ENCODE measurements at regions not wholly inside any gene's neighbourhood (a gene's known extent, or its start where the extent isn't known, plus 50 kb on each side); places are given as distances from the start of the nearest gene placed in this dataset.

- H3K36me3 ChIP-seq (ENCODE audit: insufficient read depth, low read length) = no peaks in the 10 kb centered on the region
- no peak overlapping the region for H3K9ac ChIP-seq (ENCODE audit: low read depth, low read length)
- no peak overlapping the region for H3K27ac ChIP-seq (ENCODE audit: low read length)
- no peak overlapping the region for H2AFZ ChIP-seq (ENCODE audit: low read depth, low read length)
- H4K20me1 ChIP-seq (ENCODE audit: insufficient read depth, low read length) = no peaks in the 10 kb centered on the region
- H3K79me2 ChIP-seq (ENCODE audit: insufficient read depth, low read length) = no peaks in the 10 kb centered on the region
- H3K4me3 ChIP-seq (ENCODE audit: low read depth in 1 of 2, low read length in 2 of 2) = no peak overlapping the region
- TF ChIP-seq EZH2 (IDR thresholded peaks at IDR 0.05; ENCODE audit: borderline replicate concordance, low read depth, low read length, severe bottlenecking) (no peak), CTCF (IDR thresholded peaks at IDR 0.05; ENCODE audit: borderline replicate concordance, extremely low read depth, low read length, poor library complexity, severe bottlenecking) (no peak)
- no peaks in the 10 kb centered on the region for H3K9me3 ChIP-seq (ENCODE audit: insufficient read depth, low read length, severe bottlenecking)
- DNase-seq (no peak), ATAC-seq (ENCODE audit: insufficient read depth, low read depth) (no peak)
- H3K4me2 ChIP-seq (ENCODE audit: insufficient read depth, low read length) = no peak overlapping the region
- no peaks in the 10 kb centered on the region for H3K4me1 ChIP-seq (ENCODE audit: insufficient read depth, low read length)
- peaks cover 4% of the 10 kb centered on the region for H3K27me3 ChIP-seq (ENCODE audit: insufficient read depth, low read length, poor library complexity)
These were observed 228.0 kb downstream of the ETAA1 start for GRCh38 chr2:67625178-67625577.

- H3K4me3 ChIP-seq (ENCODE audit: low read depth in 1 of 2, low read length in 2 of 2) = no peak overlapping the region
- H3K36me3 ChIP-seq (ENCODE audit: insufficient read depth, low read length) = no peaks in the 10 kb centered on the region
- no peak overlapping the region for H3K4me2 ChIP-seq (ENCODE audit: insufficient read depth, low read length)
- no peaks in the 10 kb centered on the region for H3K4me1 ChIP-seq (ENCODE audit: insufficient read depth, low read length)
- H4K20me1 ChIP-seq (ENCODE audit: insufficient read depth, low read length) = no peaks in the 10 kb centered on the region
- H3K9ac ChIP-seq (ENCODE audit: low read depth, low read length) = no peak overlapping the region
- H3K27me3 ChIP-seq (ENCODE audit: insufficient read depth, low read length, poor library complexity) = peaks cover 4% of the 10 kb centered on the region
- no peak overlapping the region for H3K27ac ChIP-seq (ENCODE audit: low read length)
- H3K9me3 ChIP-seq (ENCODE audit: insufficient read depth, low read length, severe bottlenecking) = no peaks in the 10 kb centered on the region
- no peak overlapping the region for H2AFZ ChIP-seq (ENCODE audit: low read depth, low read length)
- ATAC-seq (ENCODE audit: insufficient read depth, low read depth) (no peak), DNase-seq (no peak)
- TF ChIP-seq EZH2 (IDR thresholded peaks at IDR 0.05; ENCODE audit: borderline replicate concordance, low read depth, low read length, severe bottlenecking) (no peak), CTCF (IDR thresholded peaks at IDR 0.05; ENCODE audit: borderline replicate concordance, extremely low read depth, low read length, poor library complexity, severe bottlenecking) (no peak)
- no peaks in the 10 kb centered on the region for H3K79me2 ChIP-seq (ENCODE audit: insufficient read depth, low read length)
These were observed 228.8 kb downstream of the ETAA1 start for GRCh38 chr2:67625690-67626475.

- DNase-seq = no peak
These were observed 229.5 kb downstream of the ETAA1 start for GRCh38 chr2:67626656-67627055.

More at GRCh38 chr2:67626656-67627055, 229.5 kb downstream of the ETAA1 start:
- ATAC-seq (ENCODE audit: insufficient read depth, low read depth) = no peak
- Histone ChIP-seq H3K27ac (ENCODE audit: low read length) (no peak overlapping the region), H3K9me3 (ENCODE audit: insufficient read depth, low read length, severe bottlenecking) (no peaks in the 10 kb centered on the region), H2AFZ (ENCODE audit: low read depth, low read length) (no peak overlapping the region), H3K4me2 (ENCODE audit: insufficient read depth, low read length) (no peak overlapping the region), H3K9ac (ENCODE audit: low read depth, low read length) (no peak overlapping the region), H3K4me1 (ENCODE audit: insufficient read depth, low read length) (no peaks in the 10 kb centered on the region), H3K79me2 (ENCODE audit: insufficient read depth, low read length) (no peaks in the 10 kb centered on the region), H3K36me3 (ENCODE audit: insufficient read depth, low read length) (no peaks in the 10 kb centered on the region), H4K20me1 (ENCODE audit: insufficient read depth, low read length) (no peaks in the 10 kb centered on the region), H3K27me3 (ENCODE audit: insufficient read depth, low read length, poor library complexity) (peaks cover 2% of the 10 kb centered on the region), H3K4me3 (ENCODE audit: low read depth in 1 of 2, low read length in 2 of 2) (no peak overlapping the region)
- TF ChIP-seq EZH2 (IDR thresholded peaks at IDR 0.05; ENCODE audit: borderline replicate concordance, low read depth, low read length, severe bottlenecking) = no peak
- TF ChIP-seq CTCF (IDR thresholded peaks at IDR 0.05; ENCODE audit: borderline replicate concordance, extremely low read depth, low read length, poor library complexity, severe bottlenecking) = no peak

Data from DND-41 (cell line).